Stimulated activated CD8-positive, alpha-beta memory T cell treated with anti-CD3 and anti-CD28 coated beads, Interleukin-15, amount 100 ng/mL, for 24 hours (primary cell): ENCODE measurements at regions not wholly inside any gene's neighbourhood (a gene's known extent, or its start where the extent isn't known, plus 50 kb on each side); places are given as distances from the start of the nearest gene placed in this dataset.

Experiments used
- DNase-seq: peaks from one replicate; pipeline ENCODE4 v3.0.0-alpha.2; 2020; ENCODE audit warnings: low read depth

DNA sequence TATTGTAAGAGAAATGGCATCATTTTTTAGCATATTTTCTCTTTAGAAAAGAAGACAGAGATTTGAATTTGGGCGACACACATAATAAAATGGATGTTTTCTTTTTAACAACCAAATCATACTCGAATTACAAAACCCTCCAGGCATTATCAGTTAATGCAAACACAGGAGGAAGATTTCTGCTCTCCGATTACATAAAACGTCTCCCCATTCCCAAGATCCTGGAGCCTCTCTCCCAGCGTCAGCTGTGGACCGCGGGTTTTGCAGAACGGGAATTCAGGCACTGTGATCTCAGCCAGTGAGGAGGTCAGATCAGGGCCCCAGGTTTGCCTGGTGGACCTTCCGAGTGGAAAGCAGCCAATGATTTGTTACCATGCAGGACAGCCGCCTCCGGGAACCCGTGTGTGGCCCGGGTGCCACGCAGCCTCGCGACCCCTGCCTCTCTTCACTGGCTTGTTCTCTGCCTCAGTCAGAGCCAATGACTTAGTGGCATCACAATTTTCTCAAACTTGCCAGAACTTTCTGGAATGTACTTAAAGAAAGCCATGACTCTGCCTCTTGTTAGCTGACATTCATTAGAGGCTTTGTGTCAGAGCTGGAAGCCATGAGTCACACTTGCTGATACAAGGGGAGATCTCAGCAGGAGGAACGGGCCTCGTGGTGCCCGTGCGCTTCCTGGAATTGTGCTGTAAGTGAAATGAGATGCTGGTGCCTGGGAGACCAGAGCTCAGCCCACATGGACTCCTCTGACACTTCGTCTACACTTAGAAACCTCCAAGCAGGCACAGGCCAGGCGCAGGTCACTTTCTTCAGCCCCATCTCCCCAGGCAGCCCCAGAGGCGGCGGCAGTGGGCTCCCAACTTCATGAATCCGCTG, 246.1 kb downstream of the KLF6 start:
- DNase-seq, result no peak

DNA sequence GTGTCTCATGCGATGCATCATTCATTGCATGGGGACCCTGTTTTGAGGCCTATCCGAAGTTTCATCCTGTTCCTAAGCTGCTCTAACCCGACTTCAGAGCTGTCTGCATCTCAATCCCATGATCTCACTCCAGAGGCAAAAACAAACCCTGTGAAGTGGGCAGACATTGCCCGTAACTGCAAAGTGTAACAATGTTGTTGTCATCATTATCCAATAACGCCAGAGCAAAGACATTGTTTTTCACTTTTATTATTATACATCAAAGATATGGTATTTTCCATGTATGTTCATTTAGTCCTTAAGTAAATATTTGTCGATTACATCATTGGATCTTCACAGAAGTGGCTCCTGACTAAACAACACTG, 246.7 kb downstream of the KLF6 start:
- DNase-seq, result no peak

DNA sequence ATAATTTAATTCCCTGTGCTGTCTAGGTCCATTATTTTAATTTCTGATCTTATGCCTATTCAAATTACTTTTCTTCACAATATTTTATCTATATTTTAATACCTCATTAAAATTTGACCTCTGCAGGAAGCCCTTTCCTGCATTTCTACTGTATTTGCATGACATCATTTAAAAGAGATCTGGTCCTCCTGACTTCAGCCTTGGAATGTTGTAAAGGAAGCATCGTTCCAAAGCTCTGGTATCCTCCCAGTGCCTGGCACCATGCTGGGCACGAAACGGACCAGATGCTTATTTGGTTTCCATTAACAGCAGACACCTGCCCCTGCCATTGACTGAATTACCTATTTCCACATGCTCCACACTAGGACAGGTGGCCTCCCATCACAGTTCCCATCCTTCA, 247.5 kb downstream of the KLF6 start:
- DNase-seq, result no peak

DNA sequence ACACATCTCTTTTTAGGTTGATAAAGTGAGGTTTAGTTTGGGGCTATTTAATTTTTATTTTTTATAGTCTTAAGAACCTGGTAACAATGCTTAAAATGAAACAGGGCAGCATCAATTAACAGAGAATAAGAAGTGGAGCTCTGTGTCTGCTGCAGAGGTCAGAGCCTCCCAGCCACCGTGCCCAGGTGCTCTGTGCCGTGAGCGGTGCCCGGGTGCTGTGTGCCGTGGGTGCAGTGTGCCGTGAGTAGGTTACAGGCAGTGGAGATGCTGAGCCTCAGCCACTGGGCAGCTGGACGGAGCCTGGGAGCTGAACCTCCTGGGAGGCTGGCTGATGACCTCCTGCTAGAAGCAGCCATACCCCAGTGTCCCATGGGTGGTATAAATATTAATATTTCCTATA, 250.0 kb downstream of the KLF6 start:
- no peak for DNase-seq

DNA sequence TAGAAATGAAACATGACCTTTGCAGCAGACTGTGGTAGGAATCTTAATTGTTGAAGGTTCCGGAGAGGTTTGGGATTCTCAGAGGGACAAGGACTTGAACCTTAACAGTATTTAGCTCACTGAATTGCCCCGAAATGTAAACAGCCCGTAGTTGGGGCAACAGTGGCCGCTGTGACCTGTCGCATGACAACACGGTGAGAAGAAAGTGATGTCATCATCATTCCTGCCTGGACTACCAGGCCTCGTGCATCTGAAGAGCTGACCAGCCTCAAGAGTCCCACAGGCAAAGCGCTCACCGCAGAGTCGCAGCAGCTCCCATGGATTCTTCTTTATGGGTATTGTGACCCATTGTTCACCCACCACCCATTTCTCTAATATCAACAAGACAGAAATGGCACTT, 250.6 kb downstream of the KLF6 start:
- DNase-seq, result no peak

DNA sequence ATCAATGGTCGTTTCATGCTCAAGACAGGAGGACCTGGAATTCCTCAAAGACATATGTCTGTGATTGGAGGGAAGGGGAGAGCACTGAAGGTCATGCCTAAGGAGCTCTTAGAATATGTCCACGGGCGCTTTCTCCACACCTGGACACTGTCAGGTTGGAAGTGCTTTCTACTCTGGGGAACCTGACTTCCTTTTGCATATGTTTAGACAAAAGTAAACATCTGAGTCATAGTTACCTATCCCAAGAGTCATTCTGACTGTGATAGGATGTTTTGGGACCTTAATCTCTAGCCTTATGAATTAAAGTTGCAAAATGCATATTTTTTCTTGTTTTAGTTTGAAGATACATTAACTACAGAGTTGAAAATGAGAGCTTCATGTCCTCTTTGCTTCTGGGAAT, 251.7 kb downstream of the KLF6 start:
- no peak for DNase-seq

DNA sequence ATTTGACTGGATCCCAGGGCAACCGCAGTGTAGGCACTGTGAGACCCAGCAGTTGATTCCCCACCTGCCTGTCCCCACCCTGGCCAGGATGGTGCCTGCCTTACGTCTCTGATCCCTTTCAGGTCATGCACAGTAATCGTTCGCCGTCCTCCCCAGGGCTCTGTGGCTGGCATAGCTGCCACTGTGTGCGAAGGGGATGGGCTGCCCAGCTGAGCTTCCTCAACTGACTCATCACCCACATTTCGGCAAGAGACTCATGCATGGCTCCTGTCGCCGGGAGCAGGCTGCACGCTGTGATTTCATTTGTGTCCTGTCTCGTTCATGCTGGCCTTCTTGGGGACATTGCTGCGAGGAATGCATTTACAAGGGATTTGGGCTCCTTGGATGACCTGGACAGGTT, 252.4 kb downstream of the KLF6 start:
- no peak for DNase-seq

DNA sequence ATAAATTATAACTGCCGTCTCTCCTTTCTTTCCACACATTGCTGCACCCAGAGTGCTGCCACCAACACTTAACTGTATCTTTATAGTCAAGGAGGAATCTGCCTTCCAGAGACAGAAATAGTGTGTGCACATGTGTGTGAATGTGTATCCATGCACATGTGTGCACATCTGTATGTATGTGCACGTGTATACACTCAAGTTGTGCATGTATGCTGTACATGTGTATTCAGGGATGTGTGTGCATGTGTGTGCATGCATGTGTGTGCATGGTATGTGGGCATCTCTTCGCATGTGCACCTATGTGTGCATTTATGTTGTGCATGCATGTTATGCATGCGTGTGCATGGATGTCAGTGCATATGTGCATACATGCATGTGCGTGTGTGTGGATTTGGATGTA, 253.3 kb downstream of the KLF6 start:
- no peak for DNase-seq

DNA sequence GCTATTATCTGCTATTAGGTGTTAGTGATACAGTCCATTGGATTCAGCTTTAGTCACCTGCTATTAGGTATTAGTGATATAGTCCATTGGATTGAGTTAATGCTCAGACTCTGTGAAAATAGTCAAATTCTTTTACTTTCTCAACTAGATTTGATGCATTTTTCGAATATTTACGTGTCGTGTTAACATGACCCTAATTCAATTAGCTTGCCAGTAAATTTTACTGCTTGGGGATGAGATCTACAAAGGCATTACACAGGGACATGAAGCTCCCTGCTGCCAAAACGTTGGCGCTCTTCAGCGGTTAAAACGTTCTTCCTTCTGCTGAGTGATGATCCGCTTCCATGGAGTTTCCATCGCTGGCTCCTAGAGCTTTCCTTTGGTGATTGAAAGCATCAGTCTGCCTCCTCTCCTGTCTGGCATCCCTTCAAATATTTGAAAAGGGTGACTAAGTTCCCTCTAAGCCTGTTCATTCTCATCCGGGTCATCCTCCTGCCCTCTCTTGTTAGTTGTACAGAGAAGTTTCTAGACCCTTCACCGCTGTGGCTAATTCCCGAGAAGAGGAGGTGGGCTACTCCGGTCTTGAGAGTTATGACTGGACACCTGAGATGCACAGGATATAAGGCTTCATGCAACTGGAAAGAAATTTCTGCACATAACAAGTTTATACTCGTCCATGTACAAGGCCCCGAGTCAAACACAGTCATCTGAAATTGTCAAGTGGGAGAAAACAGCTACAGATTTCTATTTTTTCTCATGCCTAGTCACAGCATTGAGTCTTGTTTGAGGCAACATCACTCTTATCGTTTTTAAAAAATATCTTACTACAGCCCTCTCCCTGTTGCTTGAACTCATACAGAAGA, 254.0 kb downstream of the KLF6 start:
- DNase-seq, result no peak

DNA sequence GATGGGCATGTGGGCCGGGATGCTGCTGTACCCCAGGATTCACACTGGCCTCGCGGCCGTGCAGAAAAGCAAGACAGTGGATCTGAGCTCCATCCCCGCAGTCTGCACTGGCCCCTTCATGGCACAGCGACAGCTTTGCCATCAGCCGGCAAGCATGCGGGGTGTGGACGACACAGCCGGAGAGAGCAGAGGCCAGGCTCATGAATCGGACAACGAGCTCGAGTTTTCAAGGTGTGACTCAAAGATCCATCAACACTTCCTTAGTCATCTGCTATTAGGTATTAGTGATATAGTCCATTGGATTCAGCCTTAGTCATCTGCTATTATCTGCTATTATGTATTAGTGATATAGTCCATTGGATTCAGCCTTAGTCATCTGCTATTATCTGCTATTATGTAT, 254.7 kb downstream of the KLF6 start:
- no peak for DNase-seq

DNA sequence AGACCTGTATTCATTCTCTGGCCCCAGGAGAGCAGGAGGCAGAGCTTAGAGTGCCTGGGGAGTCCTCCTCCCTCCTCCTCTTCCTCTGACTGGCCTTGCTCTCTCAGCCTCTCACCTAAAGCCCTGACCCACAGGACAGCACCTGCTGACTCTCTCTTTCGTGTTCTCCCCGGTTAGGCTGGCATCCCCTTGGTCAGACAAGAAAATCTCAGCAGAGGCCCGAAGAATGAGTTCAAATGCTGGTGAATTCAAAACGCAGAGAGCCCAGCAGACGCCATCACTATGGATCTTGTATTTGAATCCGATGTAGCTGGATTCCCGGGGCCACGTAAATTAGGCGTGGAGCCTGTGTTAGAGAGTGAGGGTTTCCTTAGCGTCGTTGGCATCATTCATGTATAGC, 255.3 kb downstream of the KLF6 start:
- no peak for DNase-seq

DNA sequence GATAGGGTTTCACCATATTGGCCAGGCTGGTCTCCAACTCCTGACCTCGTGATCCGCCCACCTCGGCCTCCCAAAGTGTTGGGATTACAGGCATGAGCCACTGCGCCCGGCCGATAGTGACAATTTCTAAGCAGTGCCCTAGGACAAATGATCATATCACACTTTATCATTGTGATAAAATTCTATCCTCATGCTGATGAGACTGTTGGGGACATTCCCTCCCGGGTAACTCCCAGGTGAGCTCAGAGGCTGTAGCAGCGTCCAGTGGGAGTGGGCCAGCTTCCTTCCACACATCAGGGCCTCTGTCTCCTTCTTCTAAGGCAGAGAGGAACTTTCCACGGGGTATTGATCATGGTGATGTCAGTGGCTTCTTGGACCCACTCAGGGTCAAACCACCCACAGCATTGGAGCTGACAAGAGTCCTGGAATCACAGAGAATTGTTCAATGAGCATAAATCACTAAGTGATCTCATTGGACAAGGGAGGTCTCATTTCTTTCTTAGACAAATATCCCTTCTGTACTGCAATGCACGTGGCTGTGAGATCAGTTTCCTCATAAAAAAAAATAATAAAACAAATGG, 256.1 kb downstream of the KLF6 start:
- DNase-seq, result no peak

DNA sequence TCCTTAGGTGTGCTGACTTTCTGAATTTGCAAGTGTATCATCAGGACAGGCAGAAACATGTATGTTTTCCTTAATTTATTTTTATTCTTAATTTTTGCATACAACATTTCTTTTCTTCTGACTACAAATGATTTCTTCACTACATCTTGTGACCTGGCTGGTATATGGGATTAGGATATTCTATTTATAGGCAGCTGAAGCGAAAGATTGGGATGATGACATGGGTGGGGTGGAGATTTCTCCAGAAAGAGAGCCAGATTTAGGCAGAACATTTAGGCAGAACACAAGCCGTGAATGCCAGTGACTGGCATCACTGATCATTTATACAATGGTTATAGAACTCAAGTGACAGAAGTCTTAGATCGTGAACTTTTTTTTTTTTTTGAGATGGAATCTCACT, 256.7 kb downstream of the KLF6 start:
- no peak for DNase-seq

DNA sequence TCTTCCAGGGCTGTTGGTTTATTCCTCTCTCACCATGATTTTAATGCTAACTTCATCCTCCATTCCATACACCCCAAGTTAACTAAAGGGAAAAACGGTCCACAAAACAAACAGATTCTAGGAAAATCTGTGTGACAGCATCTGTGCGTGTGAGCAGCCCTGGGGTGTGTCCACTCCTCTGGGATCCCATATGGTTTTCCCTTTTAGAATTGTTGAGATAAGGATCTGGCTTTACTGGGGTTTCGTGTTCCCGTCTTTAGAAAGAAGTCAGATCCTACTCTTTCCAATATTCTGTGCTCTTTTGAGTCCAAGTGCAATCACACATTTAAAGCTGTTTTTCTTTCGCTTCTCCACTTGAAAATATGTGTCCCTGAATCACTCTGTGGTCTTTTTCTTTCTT, 257.1 kb downstream of the KLF6 start:
- DNase-seq, result no peak

DNA sequence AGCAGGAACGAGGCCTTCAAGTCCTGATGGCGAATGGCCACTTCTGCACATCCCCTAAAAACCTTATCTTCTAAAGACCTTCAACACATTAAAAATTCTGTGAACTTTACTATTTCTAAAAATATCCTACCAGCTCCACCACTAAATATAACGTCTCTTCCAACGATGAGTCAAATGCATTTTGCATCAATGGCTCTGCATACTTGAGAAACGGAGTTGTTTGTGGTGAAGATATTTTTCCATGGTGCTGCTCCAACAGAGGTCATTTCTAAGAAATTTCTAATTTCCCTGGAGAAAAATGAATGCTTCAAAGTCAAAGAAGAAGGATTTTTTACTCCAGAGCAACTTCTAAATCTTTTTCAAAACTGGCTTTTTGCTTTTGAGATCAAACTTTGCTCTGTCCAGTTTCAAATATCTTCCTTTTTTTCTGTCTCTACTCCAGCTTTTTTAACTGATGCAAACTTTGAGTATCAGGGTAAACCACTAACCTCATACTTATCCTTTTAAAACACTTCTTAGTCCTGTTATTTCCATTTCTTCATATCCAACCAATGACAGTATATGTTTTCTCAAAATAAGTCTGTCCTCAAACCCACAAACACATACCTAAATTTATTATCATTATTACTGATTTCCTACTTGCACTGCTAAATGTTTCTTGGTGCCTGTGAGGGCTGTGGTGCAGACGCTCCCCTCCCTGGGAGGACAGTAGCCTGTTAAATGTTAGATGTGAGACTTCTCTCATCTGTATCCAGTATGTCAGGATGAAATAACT, 258.1 kb downstream of the KLF6 start:
- DNase-seq, result no peak

DNA sequence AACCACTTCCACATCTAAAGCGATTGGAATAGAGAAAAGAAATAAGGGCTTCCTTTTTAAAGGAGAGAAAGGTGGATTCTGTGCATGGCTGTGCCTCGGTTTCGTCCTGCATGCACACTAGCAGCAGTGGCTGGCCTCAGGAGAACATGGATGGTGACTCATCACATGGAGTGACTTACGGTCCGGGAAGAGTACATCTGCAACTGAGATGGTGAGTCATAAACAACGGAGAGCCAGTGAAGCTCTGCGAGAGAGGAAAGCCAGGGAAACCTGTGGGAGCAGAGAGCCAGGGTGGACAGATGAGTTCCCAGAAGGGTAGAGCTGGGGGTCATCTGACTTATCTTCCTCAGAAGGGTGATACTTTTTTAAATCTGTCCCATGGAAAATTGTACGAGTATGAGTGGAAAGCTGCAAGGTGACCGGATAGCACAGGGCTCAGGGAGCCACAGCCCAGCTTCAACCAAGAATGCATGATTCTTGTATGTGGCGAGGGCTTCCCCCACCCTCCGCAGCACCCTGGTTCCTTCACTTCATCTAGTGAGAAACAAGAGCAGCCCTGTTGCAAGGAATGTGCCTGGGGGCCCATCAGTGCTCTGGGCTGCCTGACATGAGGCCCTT, 259.1 kb downstream of the KLF6 start:
- DNase-seq, result no peak

DNA sequence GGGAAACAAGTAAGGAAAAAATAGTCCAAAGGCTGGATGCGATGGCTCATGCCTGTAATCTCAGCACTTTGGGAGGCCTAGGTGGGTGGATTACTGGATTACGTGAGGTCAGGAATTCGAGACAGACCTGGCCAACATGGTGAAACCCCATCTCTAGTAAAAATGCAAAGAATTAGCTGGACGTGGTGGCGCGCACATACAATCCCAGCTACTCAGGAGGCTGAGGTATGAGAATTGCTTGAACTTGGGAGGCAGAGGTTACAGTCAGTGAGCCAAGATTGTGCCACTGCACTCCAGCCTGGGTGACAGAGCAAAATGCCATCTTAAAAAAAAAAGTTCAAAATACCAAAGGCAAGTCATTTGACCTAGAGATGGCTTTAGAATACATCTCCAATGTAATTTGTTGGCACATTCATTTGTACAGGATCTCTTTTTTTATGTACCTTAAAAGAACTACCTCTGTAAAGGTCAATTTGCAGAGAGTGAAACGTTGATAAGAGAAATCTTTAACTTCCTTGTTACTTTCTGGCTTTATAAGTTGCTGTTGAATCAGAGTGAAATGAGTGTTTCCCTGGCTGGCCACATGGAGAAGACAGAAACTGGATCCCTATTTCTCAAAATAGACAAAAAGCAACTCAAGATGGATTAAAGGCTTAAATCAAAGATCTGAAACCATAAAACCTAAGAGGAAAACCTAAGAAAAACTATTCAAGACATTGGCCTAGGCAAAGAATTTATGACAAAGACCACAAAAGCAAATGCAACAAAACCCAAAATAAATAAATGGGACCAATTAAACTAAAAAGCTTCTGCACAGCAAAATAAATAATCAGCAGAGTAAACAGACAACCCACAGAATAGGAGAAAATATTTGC, 260.7 kb downstream of the KLF6 start:
- DNase-seq, result no peak

DNA sequence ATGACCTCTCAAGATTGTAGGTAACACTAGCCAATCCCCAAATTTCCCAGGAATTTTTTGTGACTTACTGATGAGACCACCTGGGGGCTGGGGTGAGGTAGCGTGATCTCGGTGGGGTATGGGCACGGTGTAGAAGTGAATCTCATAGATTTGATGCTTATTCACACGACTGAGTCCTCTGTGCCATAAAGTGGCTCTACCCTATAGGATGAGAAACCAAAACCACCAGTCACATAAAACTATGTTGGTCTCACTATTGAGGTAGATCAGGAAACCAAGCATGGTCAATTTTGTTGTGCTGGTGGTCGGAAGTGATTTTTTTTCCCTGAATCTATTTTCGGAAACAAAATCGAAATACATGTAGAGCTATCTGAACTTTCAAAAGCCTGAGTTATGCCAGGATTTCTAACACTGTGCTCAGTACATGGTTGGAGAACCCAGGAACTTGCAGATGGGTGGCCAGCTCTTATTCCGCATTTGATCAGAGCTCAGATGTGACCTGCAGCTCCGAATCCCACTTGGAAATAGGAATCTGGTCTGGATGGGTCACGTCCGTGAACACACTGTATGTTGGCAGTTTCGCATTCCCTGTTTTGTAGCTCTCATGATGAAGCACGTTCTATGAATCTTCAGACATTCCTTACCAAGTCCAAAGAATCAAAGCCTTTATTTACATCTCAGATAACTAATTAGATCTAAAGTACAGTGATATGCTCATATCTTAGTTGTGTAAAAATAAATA, 261.5 kb downstream of the KLF6 start:
- no peak for DNase-seq

DNA sequence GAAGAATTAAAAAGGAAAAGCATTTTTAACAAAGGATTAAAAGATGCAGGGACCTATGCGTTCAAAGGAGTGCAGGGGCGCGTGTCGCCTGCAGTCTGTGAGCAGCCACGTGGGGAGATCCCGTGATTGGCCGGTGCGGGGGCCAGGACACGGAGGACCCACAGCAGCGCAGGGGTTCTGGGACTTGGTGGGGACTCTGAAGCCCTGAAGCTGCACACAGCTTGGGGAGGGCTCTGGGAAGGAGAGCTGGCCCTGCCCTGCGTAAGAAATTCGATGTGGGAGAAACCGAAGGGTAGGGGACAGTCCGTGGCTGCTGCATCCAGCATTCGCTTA, 268.1 kb downstream of the KLF6 start:
- no peak for DNase-seq

DNA sequence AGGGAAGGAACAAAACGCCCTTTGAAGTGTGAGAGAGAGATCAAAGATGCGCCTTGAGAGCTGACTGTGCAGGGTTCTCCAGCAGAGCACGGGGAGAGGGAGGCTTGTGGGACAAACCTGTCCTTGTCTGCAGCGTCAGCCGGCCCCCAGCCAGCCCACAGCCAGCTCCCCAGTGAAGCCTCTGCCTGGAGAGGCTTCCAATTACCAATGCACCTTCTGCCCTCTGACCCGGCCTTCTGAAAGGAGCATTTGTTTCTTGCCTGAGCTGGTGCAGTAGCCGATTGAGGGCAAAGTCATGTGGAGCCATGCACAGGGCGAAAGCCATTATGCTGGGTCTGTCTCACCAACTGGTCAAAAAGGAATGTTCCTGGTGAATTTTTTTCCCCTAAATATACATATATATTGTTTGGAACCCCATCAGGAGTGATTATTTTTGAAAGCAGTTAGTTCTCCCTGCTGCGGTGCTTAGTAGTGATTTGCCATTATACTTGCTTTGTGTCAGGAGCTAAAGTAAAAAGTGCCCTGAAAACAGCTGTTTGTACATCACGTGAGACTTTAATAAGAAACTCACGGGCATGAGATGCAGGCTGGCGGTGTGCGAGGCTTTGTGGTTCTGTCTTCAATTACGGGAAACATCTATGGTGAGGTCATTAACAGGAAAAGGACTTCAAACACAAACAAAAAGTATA, 268.6 kb downstream of the KLF6 start:
- no peak for DNase-seq
